ENCODE measurements at regions not wholly inside any gene's neighbourhood (a gene's known extent, or its start where the extent isn't known, plus 50 kb on each side); places are given as distances from the start of the nearest gene placed in this dataset.

- no TSS peak for BruUV-seq (replicated peaks)
- POLR2A ChIA-PET (ENCODE audit: unreplicated experiment): no interaction called here
Measured at GRCh38 chr5:66353186-66353585, 209.1 kb downstream of the SREK1 start.

GRCh38 chr5:66354422-66354821 lies 210.3 kb downstream of the SREK1 start:
- Histone ChIP-seq H3K36me3 (ENCODE audit: low read depth) (no peaks in the 10 kb centered on the region), H2AFZ (no peak overlapping the region), H3K9me3 (ENCODE audit: insufficient read depth, low read depth) (no peaks in the 10 kb centered on the region), H3K4me1 (replicated peaks; ENCODE audit: insufficient read depth) (no peaks in the 10 kb centered on the region), H3K4me3 (no peak overlapping the region), H3K27me3 (ENCODE audit: insufficient read depth, low read depth) (peaks cover 17% of the 10 kb centered on the region), H3F3A (ENCODE audit: insufficient read depth, low read depth) (no peaks in the 10 kb centered on the region), H3K9me2 (ENCODE audit: insufficient read depth) (no peaks in the 10 kb centered on the region), H3K4me2 (no peak overlapping the region), H4K20me1 (ENCODE audit: insufficient read depth) (no peaks in the 10 kb centered on the region), H3K79me2 (ENCODE audit: low read depth) (no peaks in the 10 kb centered on the region), H3K27ac (no peak overlapping the region)
- DNase-seq: no peak
- no peak for TF ChIP-seq EZH2 (IDR thresholded peaks at IDR 0.05; ENCODE audit: low read depth)
- TF ChIP-seq, protein P1, sequence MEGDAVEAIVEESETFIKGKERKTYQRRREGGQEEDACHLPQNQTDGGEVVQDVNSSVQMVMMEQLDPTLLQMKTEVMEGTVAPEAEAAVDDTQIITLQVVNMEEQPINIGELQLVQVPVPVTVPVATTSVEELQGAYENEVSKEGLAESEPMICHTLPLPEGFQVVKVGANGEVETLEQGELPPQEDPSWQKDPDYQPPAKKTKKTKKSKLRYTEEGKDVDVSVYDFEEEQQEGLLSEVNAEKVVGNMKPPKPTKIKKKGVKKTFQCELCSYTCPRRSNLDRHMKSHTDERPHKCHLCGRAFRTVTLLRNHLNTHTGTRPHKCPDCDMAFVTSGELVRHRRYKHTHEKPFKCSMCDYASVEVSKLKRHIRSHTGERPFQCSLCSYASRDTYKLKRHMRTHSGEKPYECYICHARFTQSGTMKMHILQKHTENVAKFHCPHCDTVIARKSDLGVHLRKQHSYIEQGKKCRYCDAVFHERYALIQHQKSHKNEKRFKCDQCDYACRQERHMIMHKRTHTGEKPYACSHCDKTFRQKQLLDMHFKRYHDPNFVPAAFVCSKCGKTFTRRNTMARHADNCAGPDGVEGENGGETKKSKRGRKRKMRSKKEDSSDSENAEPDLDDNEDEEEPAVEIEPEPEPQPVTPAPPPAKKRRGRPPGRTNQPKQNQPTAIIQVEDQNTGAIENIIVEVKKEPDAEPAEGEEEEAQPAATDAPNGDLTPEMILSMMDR (conservative IDR thresholded peaks at IDR 0.05): no peak
- no TSS peak for BruUV-seq (replicated peaks)
- intact Hi-C loops (cut with micrococcal nuclease; ENCODE audit: unreplicated experiment): no loop called here
- CTCF ChIA-PET: no interaction called here
- POLR2A ChIA-PET (ENCODE audit: unreplicated experiment): no interaction called here

More at GRCh38 chr5:66353186-66353585, 209.1 kb downstream of the SREK1 start:
- no peak for DNase-seq
- no peak overlapping the region for H3K27ac ChIP-seq
- CTCF ChIA-PET: no interaction called here
- TF ChIP-seq, protein P1 (conservative IDR thresholded peaks at IDR 0.05): no peak
- no peak for TF ChIP-seq EZH2 (IDR thresholded peaks at IDR 0.05; ENCODE audit: low read depth)
- no peak overlapping the region for H2AFZ ChIP-seq
- no peaks in the 10 kb centered on the region for H3K4me1 ChIP-seq (replicated peaks; ENCODE audit: insufficient read depth)
- no peaks in the 10 kb centered on the region for H3K79me2 ChIP-seq (ENCODE audit: low read depth)
- H3K4me3 ChIP-seq: no peak overlapping the region
- H3K27me3 ChIP-seq (ENCODE audit: insufficient read depth, low read depth): peaks cover 15% of the 10 kb centered on the region; the same call in 1 of the 2 replicates
- H3K9me3 ChIP-seq (ENCODE audit: insufficient read depth, low read depth): no peaks in the 10 kb centered on the region
- H3K36me3 ChIP-seq (ENCODE audit: low read depth): no peaks in the 10 kb centered on the region
- H3K4me2 ChIP-seq: no peak overlapping the region
- no peaks in the 10 kb centered on the region for H4K20me1 ChIP-seq (ENCODE audit: insufficient read depth)
- no peaks in the 10 kb centered on the region for H3K9me2 ChIP-seq (ENCODE audit: insufficient read depth)
- intact Hi-C loops (cut with micrococcal nuclease; ENCODE audit: unreplicated experiment): no loop called here
- no peaks in the 10 kb centered on the region for H3F3A ChIP-seq (ENCODE audit: insufficient read depth, low read depth)

DNA sequence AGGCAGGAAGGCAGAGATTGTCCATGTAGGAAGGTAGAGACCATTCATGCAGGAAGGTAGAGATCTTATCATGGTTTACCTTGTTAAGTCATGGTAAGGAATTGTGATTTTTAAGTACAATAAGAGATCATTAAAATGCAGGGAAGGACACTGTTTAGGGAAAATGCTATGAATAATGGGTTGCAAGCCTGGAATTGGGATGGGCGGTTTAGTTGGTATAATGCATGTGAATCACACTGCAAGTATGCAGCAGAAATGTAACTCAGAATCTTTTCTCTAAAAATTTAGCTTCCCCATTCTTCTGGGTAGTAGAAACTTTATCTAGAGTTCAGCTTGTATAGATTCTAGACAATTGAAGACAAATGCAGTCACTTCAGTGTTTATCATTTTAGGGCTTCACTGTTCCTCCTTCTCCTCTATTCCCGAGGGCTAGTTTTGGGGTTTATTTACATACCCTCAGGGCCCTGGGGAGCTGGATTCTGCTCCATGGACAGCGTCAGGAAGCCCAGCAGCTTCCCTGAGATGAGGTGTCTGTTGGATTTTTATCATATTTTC lies 212.0 kb downstream of the SREK1 start:
- no peak for TF ChIP-seq EZH2 (IDR thresholded peaks at IDR 0.05; ENCODE audit: low read depth)
- TF ChIP-seq, protein P1 (conservative IDR thresholded peaks at IDR 0.05): no peak
- intact Hi-C loops (cut with micrococcal nuclease; ENCODE audit: unreplicated experiment): no loop called here
- POLR2A ChIA-PET (ENCODE audit: unreplicated experiment): no interaction called here

More for the DNA sequence above, 212.0 kb downstream of the SREK1 start:
- no peaks in the 10 kb centered on the region for H3K36me3 ChIP-seq (ENCODE audit: low read depth)
- H3K79me2 ChIP-seq (ENCODE audit: low read depth): no peaks in the 10 kb centered on the region
- no peak overlapping the region for H3K27ac ChIP-seq
- no peaks in the 10 kb centered on the region for H4K20me1 ChIP-seq (ENCODE audit: insufficient read depth)
- H3K4me3 ChIP-seq: no peak overlapping the region
- H2AFZ ChIP-seq: no peak overlapping the region
- no peaks in the 10 kb centered on the region for H3K9me2 ChIP-seq (ENCODE audit: insufficient read depth)
- DNase-seq: no peak
- H3K9me3 ChIP-seq (ENCODE audit: insufficient read depth, low read depth): no peaks in the 10 kb centered on the region
- H3K4me2 ChIP-seq: no peak overlapping the region
- no TSS peak for BruUV-seq (replicated peaks)
- H3K27me3 ChIP-seq (ENCODE audit: insufficient read depth, low read depth): peaks cover 22% of the 10 kb centered on the region
- H3K4me1 ChIP-seq (replicated peaks; ENCODE audit: insufficient read depth): no peaks in the 10 kb centered on the region
- H3F3A ChIP-seq (ENCODE audit: insufficient read depth, low read depth): no peaks in the 10 kb centered on the region
- CTCF ChIA-PET: no interaction called here

All from PC-9 (cell line).